GM18507 (cell line): ENCODE measurements at regions not wholly inside any gene's neighbourhood (a gene's known extent, or its start where the extent isn't known, plus 50 kb on each side); places are given as distances from the start of the nearest gene placed in this dataset.
A peak's percentile ranks its signal among the peaks of the same experiment; 100 is the strongest.

Experiments used
- DNase-seq: peaks from one replicate; pipeline ENCODE4 v3.0.0; 2011; ENCODE audit warnings: low read depth; ENCODE audit not compliant: insufficient read length; ENCODE audit errors: extremely low spot score
- FAIRE-seq: peaks from 2 replicates; lab custom pipeline; 2011; peaks lifted over from hg19 to GRCh38; lab: Jason Lieb, UNC

- no peak for FAIRE-seq
- no peak for DNase-seq
These were observed 255.1 kb downstream of the DCDC2C start for GRCh38 chr2:3958465-3958864.

GRCh38 chr2:3958969-3959368 is 255.6 kb downstream of the DCDC2C start:
- FAIRE-seq (no peak), DNase-seq (no peak)

- DNase-seq (peak; percentile 12), FAIRE-seq (peak; percentile 62)
These were observed 256.0 kb downstream of the DCDC2C start for GRCh38 chr2:3959372-3959771.

GRCh38 chr2:3960106-3960505 is 256.7 kb downstream of the DCDC2C start:
- no peak for DNase-seq
- FAIRE-seq, result no peak

GRCh38 chr2:3962719-3963118 is 259.3 kb downstream of the DCDC2C start:
- no peak for FAIRE-seq
- no peak for DNase-seq

GRCh38 chr2:3965211-3965610 is 261.8 kb downstream of the DCDC2C start:
- DNase-seq, result no peak
- FAIRE-seq, result no peak

- FAIRE-seq (no peak), DNase-seq (no peak)
These were observed 262.6 kb downstream of the DCDC2C start for GRCh38 chr2:3965953-3966352.

- no peak for FAIRE-seq
- no peak for DNase-seq
These were observed 263.1 kb downstream of the DCDC2C start for GRCh38 chr2:3966470-3966869.

GRCh38 chr2:3968736-3969135 is 265.4 kb downstream of the DCDC2C start:
- DNase-seq, result no peak
- FAIRE-seq, result no peak

GRCh38 chr2:3970791-3971651 is 267.6 kb downstream of the DCDC2C start:
- FAIRE-seq (no peak), DNase-seq (no peak)

GRCh38 chr2:3971652-3972192 is 268.3 kb downstream of the DCDC2C start:
- DNase-seq (no peak), FAIRE-seq (no peak)

- FAIRE-seq (no peak), DNase-seq (no peak)
These were observed 269.0 kb downstream of the DCDC2C start for GRCh38 chr2:3972377-3972776.

GRCh38 chr2:3974765-3975164 is 271.4 kb downstream of the DCDC2C start:
- FAIRE-seq, result no peak

GRCh38 chr2:3981446-3981987 is 278.1 kb downstream of the DCDC2C start:
- no peak for FAIRE-seq
- no peak for DNase-seq

More at GRCh38 chr2:3974765-3975164, 271.4 kb downstream of the DCDC2C start:
- DNase-seq, result no peak

GRCh38 chr2:3982160-3982559 is 278.8 kb downstream of the DCDC2C start:
- FAIRE-seq, result no peak
- DNase-seq, result no peak

GRCh38 chr2:3986063-3986462 is 282.7 kb downstream of the DCDC2C start:
- DNase-seq (no peak), FAIRE-seq (no peak)

- FAIRE-seq, result no peak
These were observed 283.3 kb downstream of the DCDC2C start for GRCh38 chr2:3986530-3987258.

GRCh38 chr2:4002841-4003403 is 299.5 kb downstream of the DCDC2C start:
- DNase-seq, result no peak
- FAIRE-seq, result no peak

More at GRCh38 chr2:3986530-3987258, 283.3 kb downstream of the DCDC2C start:
- DNase-seq, result no peak

GRCh38 chr2:4012197-4012596 is 308.8 kb downstream of the DCDC2C start:
- DNase-seq (no peak), FAIRE-seq (no peak)

- DNase-seq (no peak), FAIRE-seq (no peak)
These were observed 315.2 kb downstream of the DCDC2C start for GRCh38 chr2:4018535-4018934.
